ENCODE measurements at regions not wholly inside any gene's neighbourhood (a gene's known extent, or its start where the extent isn't known, plus 50 kb on each side); places are given as distances from the start of the nearest gene placed in this dataset.

- Histone ChIP-seq H3K27ac (no peak overlapping the region), H3K9me3 (no peaks in the 10 kb centered on the region), H3K4me3 (no peak overlapping the region), H3K4me1 (no peaks in the 10 kb centered on the region), H3K36me3 (no peaks in the 10 kb centered on the region), H3K27me3 (no peaks in the 10 kb centered on the region)
- no peak for DNase-seq (ENCODE audit: low spot score in 2 of 2)
- no peak for TF ChIP-seq POLR2AphosphoS5 (IDR thresholded peaks at IDR 0.05)
- no peak for TF ChIP-seq POLR2A (IDR thresholded peaks at IDR 0.05)
- no peak for TF ChIP-seq EP300 (IDR thresholded peaks at IDR 0.05)
- TF ChIP-seq CTCF (IDR thresholded peaks at IDR 0.05), result no peak
- 88% methylated on average over 2 of the region's 2 CpGs for WGBS
Measured at GRCh38 chr1:195439661-195440060, 1168.6 kb downstream of the KCNT2 start.

GRCh38 chr1:195434566-195435203 lies 1173.6 kb downstream of the KCNT2 start:
- H3K36me3 ChIP-seq, result no peaks in the 10 kb centered on the region
- TF ChIP-seq EP300 (IDR thresholded peaks at IDR 0.05) (no peak), POLR2AphosphoS5 (IDR thresholded peaks at IDR 0.05) (no peak), CTCF (IDR thresholded peaks at IDR 0.05) (no peak), POLR2A (IDR thresholded peaks at IDR 0.05) (no peak)

GRCh38 chr1:195430826-195431225 lies 1177.4 kb downstream of the KCNT2 start:
- Histone ChIP-seq H3K9me3 (no peaks in the 10 kb centered on the region), H3K4me1 (no peaks in the 10 kb centered on the region), H3K4me3 (no peak overlapping the region), H3K36me3 (no peaks in the 10 kb centered on the region), H3K27ac (no peak overlapping the region), H3K27me3 (no peaks in the 10 kb centered on the region)
- WGBS, result 92% methylated on average over 1 of the region's 1 CpG
- TF ChIP-seq POLR2AphosphoS5 (IDR thresholded peaks at IDR 0.05) (no peak), CTCF (IDR thresholded peaks at IDR 0.05) (no peak)
- DNase-seq (ENCODE audit: low spot score in 2 of 2), result no peak

More at GRCh38 chr1:195434566-195435203, 1173.6 kb downstream of the KCNT2 start:
- Histone ChIP-seq H3K27ac (no peak overlapping the region), H3K27me3 (no peaks in the 10 kb centered on the region), H3K9me3 (no peaks in the 10 kb centered on the region), H3K4me3 (no peak overlapping the region), H3K4me1 (no peaks in the 10 kb centered on the region)
- DNase-seq (ENCODE audit: low spot score in 2 of 2), result no peak
- 68% methylated on average over 4 of the region's 4 CpGs for WGBS

GRCh38 chr1:195428927-195429326 lies 1179.3 kb downstream of the KCNT2 start:
- Histone ChIP-seq H3K36me3 (no peaks in the 10 kb centered on the region), H3K4me3 (no peak overlapping the region), H3K4me1 (no peaks in the 10 kb centered on the region), H3K27me3 (no peaks in the 10 kb centered on the region), H3K27ac (no peak overlapping the region), H3K9me3 (no peaks in the 10 kb centered on the region)
- TF ChIP-seq POLR2A (IDR thresholded peaks at IDR 0.05) (no peak), POLR2AphosphoS5 (IDR thresholded peaks at IDR 0.05) (no peak), CTCF (IDR thresholded peaks at IDR 0.05) (no peak), EP300 (IDR thresholded peaks at IDR 0.05) (no peak)
- no peak for DNase-seq (ENCODE audit: low spot score in 2 of 2)
- 91% methylated on average over 4 of the region's 4 CpGs for WGBS

- Histone ChIP-seq H3K27ac (no peak overlapping the region), H3K4me1 (no peaks in the 10 kb centered on the region), H3K4me3 (no peak overlapping the region), H3K9me3 (no peaks in the 10 kb centered on the region), H3K27me3 (no peaks in the 10 kb centered on the region), H3K36me3 (no peaks in the 10 kb centered on the region)
- WGBS, result 89% methylated on average over 1 of the region's 1 CpG
- TF ChIP-seq EP300 (IDR thresholded peaks at IDR 0.05) (no peak), POLR2A (IDR thresholded peaks at IDR 0.05) (no peak), POLR2AphosphoS5 (IDR thresholded peaks at IDR 0.05) (no peak), CTCF (IDR thresholded peaks at IDR 0.05) (no peak)
- no peak for DNase-seq (ENCODE audit: low spot score in 2 of 2)
Measured at GRCh38 chr1:195415584-195415983, 1192.7 kb downstream of the KCNT2 start.
